NCI-H1436 (cell line): ENCODE measurements at regions not wholly inside any gene's neighbourhood (a gene's known extent, or its start where the extent isn't known, plus 50 kb on each side); places are given as distances from the start of the nearest gene placed in this dataset.

ENCODE experiments used
- DNase-seq: peaks from one replicate; lab custom pipeline; 2025; lab: John Stamatoyannopoulos, UW

DNA sequence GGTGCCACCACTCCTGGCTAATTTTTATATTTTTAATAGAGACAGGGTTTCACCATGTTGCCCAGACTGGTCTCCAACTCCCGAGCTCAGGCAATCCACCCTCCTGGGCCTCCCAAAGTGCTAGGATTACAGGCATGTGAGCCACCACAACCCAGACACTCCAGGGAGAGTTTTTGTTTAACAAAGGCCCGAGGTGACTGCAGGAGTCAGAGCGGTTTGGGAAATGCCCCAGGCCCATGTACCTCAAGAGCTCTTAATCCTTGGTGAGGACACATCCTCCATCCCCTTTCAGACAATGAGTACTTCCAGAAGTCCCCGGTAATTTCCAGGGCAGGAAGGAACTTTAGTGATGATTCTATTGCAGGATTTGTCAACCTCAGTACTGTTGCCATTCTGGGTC is 176.0 kb downstream of the ESRRB start:
- no peak for DNase-seq

- DNase-seq, result no peak
These were observed 188.8 kb downstream of the ESRRB start for GRCh38 chr14:76564471-76565422.

DNA sequence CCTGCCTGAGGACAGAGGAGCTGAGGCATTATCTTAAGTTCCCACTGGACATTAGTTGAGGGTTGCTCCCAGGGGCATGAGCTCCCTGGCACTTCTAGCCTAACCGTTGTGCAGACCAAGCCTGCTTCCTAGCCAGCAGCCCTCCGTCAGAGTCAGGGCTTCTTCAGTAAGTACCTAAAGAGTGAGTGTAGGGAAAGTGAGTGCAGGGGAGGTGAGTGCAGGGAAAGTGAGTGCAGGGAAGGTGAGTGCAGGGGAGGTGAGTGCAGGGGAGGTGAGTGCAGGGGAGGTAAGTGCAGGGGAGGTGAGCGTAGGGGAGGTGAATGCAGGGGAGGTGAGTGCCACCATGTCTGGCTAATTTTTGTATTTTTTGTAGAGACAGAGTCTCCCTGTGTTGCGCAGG is 190.5 kb downstream of the ESRRB start:
- no peak for DNase-seq

DNA sequence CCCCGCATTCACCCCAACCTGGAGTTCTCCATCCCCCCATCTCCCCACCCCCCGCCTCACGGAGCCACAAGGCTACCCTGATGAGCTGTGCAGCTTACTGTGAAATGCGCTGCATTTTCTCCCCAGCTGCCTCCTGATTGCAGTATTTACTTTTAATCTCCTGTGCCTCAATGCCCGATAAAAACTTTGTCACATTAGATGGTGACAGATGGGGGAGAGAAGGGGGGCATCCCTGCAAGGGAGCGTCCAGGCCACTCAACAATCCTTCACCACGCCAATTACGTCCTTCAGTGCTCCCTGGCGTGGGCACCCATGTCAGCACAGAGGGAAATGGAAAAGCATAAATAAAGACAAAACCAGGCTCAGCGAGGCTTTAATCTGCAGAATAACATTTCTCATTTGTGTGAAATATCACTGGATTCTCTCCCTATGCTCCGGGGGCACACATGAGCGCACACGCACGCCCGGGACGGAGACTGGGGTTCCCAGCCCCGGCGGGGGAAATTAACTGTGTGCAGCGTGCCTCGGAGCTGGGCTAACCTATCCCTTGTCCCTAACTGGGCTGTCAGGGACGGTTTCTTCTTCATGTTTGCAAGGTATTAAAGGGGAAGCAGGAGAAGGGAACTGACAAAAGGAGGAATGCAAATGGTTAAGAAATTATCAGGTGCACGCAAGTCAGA is 186.7 kb upstream of the VASH1 start:
- DNase-seq, result no peak

- DNase-seq, result no peak
These were observed 186.2 kb upstream of the VASH1 start for GRCh38 chr14:76575108-76575507.

- no peak for DNase-seq
These were observed 185.1 kb upstream of the VASH1 start for GRCh38 chr14:76576047-76576741.

- no peak for DNase-seq
These were observed 184.2 kb upstream of the VASH1 start for GRCh38 chr14:76577090-76577489.

GRCh38 chr14:76577837-76578236 is 183.4 kb upstream of the VASH1 start:
- DNase-seq, result no peak

DNA sequence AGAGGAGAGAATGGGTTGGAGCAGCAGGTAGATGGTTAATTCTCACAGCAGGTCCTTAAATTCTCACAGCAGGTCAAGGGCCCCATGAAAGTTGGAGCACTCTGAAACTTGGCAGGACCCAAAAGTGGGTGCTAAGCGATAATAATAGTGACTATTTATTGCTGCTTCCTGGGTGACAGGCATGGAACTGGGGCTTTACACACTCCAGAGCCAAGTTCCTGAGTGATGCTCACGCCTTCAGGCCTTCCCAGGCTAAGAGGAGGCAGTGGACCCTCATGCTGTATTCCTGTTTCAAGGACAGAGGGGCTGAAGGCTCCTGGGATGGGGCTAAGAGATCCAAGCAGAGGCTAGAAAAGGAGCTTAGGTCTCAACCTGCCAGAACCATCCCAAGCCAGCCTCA is 180.9 kb upstream of the VASH1 start:
- DNase-seq, result no peak

GRCh38 chr14:76580967-76581366 is 180.3 kb upstream of the VASH1 start:
- no peak for DNase-seq

DNA sequence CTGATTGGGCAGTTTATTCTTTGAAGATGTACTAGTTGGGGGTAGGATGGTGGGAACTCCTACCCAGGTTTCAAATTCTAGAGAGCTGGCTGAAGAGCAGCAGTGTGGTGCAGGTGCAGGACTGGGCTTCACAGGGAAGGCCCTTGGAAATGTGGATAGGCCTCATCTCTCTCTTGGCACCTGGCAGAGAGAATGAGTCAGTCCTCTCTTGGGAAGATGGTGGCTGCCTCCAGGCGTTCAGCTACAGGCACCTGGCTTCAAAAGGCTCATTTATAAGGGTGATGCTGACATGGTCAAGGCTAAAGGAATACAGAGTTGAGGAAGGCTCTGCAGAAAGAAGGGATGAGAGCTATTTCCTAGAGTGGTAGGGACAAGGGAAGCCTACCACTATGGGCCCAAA is 179.7 kb upstream of the VASH1 start:
- DNase-seq, result no peak

GRCh38 chr14:76582447-76582846 is 178.8 kb upstream of the VASH1 start:
- no peak for DNase-seq

DNA sequence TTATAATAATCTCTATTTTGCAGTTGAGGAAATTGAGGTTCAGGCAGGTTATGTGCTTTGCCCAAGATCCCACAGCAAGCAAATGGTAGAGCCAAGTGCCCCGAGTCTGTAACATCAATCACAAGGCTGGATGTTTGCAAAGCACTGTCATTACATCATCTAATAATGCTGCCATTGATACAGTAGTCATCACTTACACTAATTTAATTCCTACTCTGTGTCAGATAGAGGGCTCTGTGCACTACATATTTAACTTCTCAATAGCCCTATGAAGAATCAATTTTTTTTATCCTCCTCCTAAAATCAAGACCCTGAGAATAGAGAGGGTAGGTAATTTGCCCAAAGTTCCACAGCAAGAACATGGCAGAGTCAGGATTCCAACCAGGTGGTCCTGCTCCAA is 178.1 kb upstream of the VASH1 start:
- DNase-seq, result no peak

DNA sequence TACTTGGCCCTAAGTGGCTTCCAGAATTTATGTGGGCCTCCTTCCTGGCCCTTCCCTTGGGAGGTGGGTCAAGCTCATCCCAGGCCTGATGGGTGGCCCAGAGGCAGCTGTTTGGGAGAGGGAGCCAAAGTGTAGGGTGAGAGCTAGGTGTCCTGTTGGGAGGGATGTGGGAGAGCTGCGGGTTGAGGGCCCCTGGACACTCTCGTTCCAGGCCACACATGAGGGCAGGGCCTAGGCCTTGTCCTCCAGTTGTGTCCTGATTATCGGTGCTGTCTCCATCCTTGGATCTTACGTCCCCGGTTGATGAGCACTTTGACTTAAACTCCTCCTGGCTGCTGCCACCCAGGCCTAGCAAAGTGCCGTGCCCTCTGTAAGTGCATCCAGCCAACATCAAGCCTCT is 177.5 kb upstream of the VASH1 start:
- no peak for DNase-seq

- DNase-seq, result no peak
These were observed 177.0 kb upstream of the VASH1 start for GRCh38 chr14:76584271-76584702.

DNA sequence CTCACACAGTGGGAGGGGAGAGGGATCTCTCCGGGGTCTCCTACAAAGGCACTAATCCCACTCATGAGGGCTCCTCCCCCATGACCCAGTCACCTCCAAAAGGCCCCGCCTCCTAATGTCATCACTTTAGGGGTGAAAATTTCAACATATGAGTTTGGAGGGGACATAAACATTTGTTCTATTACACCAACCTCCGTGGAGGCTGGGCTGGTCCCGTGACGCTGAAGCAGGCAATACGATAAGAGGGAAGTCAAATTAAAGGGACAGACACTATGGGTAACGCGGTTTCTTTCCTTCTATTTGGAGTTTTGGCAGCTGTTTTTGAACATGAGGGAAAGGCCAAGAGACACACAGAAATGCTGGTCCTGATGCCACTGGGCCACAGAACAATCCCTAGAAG is 175.7 kb upstream of the VASH1 start:
- no peak for DNase-seq

DNA sequence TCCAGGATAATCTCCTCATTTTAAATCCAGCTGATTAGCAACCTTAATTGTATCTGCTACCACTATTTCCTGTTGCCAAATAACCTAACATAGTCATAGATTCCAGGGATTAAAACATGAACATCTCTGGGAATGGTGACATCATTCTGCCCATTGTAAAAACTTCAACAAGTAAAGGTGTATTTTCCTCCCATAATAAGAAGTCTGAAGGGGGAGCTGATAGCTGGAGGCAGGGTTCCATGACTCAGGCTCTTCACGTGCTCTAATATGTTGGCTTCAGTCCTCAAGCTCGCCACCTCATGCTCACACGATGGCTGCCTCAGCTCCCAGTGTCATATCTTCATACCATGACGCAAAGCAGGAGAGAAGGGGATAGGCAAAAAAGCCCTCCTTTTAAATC is 172.0 kb upstream of the VASH1 start:
- no peak for DNase-seq

GRCh38 chr14:76591266-76591665 is 170.0 kb upstream of the VASH1 start:
- no peak for DNase-seq

- no peak for DNase-seq
These were observed 166.0 kb upstream of the VASH1 start for GRCh38 chr14:76595266-76595665.

GRCh38 chr14:76597387-76597786 is 163.9 kb upstream of the VASH1 start:
- DNase-seq, result no peak

- DNase-seq, result no peak
These were observed 162.1 kb upstream of the VASH1 start for GRCh38 chr14:76599141-76599540.

DNA sequence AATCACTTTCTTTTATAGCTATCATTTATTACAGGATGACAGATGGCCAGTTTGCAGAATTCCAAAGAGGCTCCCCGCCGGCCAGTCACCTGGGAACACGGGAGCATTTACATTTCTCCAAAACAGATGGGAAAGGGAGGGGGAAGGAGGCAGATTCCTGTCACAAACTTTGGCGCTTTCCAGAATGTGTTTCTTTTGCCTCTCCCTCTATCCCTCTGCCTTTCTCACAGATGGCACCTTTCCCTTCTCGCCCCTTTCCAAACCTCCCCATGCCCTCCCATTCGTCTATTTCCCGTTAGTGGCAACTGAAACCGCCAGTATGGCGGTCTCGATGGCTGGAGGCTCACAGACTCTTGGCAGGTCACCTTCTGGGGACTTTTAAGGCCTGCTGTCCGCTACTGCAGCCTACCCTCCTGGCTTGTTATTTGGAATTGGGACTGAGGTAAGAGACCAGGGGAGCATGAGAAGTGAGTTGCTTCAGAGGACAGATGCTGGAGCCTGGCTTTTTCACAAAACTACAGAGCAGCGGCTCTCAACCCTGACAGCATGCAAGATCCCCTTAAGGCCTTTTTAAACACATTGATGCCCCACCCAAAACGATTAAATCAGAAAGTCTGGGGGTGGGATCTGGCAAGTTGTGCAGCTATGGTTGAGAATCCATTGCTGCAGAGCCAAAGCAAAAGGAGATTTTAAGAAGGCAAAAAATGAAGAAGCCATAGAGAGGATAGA is 161.5 kb upstream of the VASH1 start:
- DNase-seq, result no peak
